IMR-90 (cell line): ENCODE measurements at regions not wholly inside any gene's neighbourhood (a gene's known extent, or its start where the extent isn't known, plus 50 kb on each side); places are given as distances from the start of the nearest gene placed in this dataset.

ENCODE experiments used
- ATAC-seq: fragments of 200-7000 bp; cut with Tn5 transposase; 2 replicates; pipeline ENCODE4 v1.9.1; 2020; ENCODE audit warnings: low read depth, mild to moderate bottlenecking, moderate library complexity
- BruUV-seq: library from RNA; stranded (reverse); fragments of 400-500 nt; replicated peaks from 2 replicates; lab custom pipeline; 2021; lab: Mats Ljungman, UMichigan
- CTCF ChIA-PET: fragments of 300-600 bp; formaldehyde crosslinking; extraction: SDS; loops from one replicate; lab custom pipeline; 2021; ENCODE audit warnings: antibody characterized with exemption; lab: Yijun Ruan, JAX
- POLR2A ChIA-PET: fragments of 300-600 bp; sonication (Branson Sonifier 250); formaldehyde crosslinking; loops from one replicate; lab custom pipeline; 2022; ENCODE audit warnings: antibody characterized with exemption; ENCODE audit not compliant: unreplicated experiment; lab: Charles Lee
- DNase-seq: peaks from one replicate; pipeline ENCODE4 v3.0.0; 2013
- H2AFZ ChIP-seq: replicated peaks from 2 replicates; pipeline ENCODE3; 2013; ENCODE audit warnings: low read length, mild to moderate bottlenecking; ENCODE audit not compliant: poor library complexity
- H2AK5ac ChIP-seq: 2 replicates; pipeline ENCODE4 v1.6.1; 2013; ENCODE audit warnings: low read depth, low read length, inconsistent platforms
- H2AK9ac ChIP-seq: replicated peaks from 2 replicates; pipeline ENCODE3; 2013; ENCODE audit warnings: mild to moderate bottlenecking, low read depth, low read length, moderate library complexity; ENCODE audit not compliant: poor library complexity
- H2BK120ac ChIP-seq: 2 replicates; pipeline ENCODE4 v1.6.1; 2013; ENCODE audit warnings: low read depth, low read length, inconsistent platforms
- H2BK15ac ChIP-seq: 3 replicates; pipeline ENCODE4 v1.6.1; 2013; ENCODE audit warnings: low read depth, low read length, inconsistent platforms
- H2BK20ac ChIP-seq: 2 replicates; pipeline ENCODE4 v1.6.1; 2013; ENCODE audit warnings: low read depth, mild to moderate bottlenecking, inconsistent platforms, low read length, moderate library complexity
- H2BK5ac ChIP-seq: 2 replicates; pipeline ENCODE4 v1.6.1; 2013; ENCODE audit warnings: mild to moderate bottlenecking, low read depth, low read length, inconsistent platforms; ENCODE audit not compliant: poor library complexity, severe bottlenecking
- H3K14ac ChIP-seq: replicated peaks from 2 replicates; pipeline ENCODE4 v1.6.1; 2013; ENCODE audit warnings: low read depth, low read length, inconsistent platforms
- H3K18ac ChIP-seq: 2 replicates; pipeline ENCODE4 v1.6.1; 2013; ENCODE audit warnings: low read depth, low read length, control low read depth
- H3K23ac ChIP-seq: 2 replicates; pipeline ENCODE4 v1.6.1; 2013; ENCODE audit warnings: low read depth, low read length, inconsistent platforms
- H3K27ac ChIP-seq: 2 replicates; pipeline ENCODE4 v1.5.1; 2013; ENCODE audit warnings: mild to moderate bottlenecking, control low read depth, low read length; ENCODE audit not compliant: insufficient read depth
- H3K27me3 ChIP-seq: 2 replicates; pipeline ENCODE4 v1.6.1; 2013; ENCODE audit warnings: low read length; ENCODE audit not compliant: control insufficient read depth, insufficient read depth
- H3K36me3 ChIP-seq: 2 replicates; pipeline ENCODE4 v1.6.1; 2013; ENCODE audit warnings: low read length, mixed read lengths; ENCODE audit not compliant: control insufficient read depth, insufficient read depth
- H3K4ac ChIP-seq: 2 replicates; pipeline ENCODE4 v1.6.1; 2013; ENCODE audit warnings: low read depth, low read length, inconsistent platforms
- H3K4me1 ChIP-seq: 2 replicates; pipeline ENCODE4 v1.6.1; 2013; ENCODE audit warnings: low read length, mixed read lengths; ENCODE audit not compliant: control insufficient read depth, insufficient read depth
- H3K4me2 ChIP-seq: 2 replicates; pipeline ENCODE4 v1.6.1; 2013; ENCODE audit warnings: low read depth, mild to moderate bottlenecking, control low read depth, low read length, moderate library complexity
- H3K4me3 ChIP-seq: 2 replicates; pipeline ENCODE4 v1.5.1; 2013; ENCODE audit warnings: low read depth, mild to moderate bottlenecking, control low read depth, low read length, moderate library complexity; ENCODE audit not compliant: insufficient read depth
- H3K56ac ChIP-seq: 2 replicates; pipeline ENCODE4 v1.6.1; 2013; ENCODE audit warnings: low read length, inconsistent platforms; ENCODE audit not compliant: insufficient read depth; ENCODE audit errors: extremely low read depth
- H3K79me1 ChIP-seq, 2 experiments: 2 replicates each; pipeline ENCODE4 v1.6.1; 2013; ENCODE audit warnings: low read length in 2 of 2, inconsistent platforms in 1 of 2, low read depth in 1 of 2
- H3K9ac ChIP-seq: 2 replicates; pipeline ENCODE4 v1.6.1; 2013; ENCODE audit warnings: low read depth, low read length, control low read depth
- H3K9me1 ChIP-seq: 2 replicates; pipeline ENCODE4 v1.6.1; 2013; ENCODE audit warnings: low read length, inconsistent platforms; ENCODE audit not compliant: insufficient read depth
- H3K9me3 ChIP-seq: 2 replicates; pipeline ENCODE4 v1.6.1; 2013; ENCODE audit warnings: low read length; ENCODE audit not compliant: control insufficient read depth, insufficient read depth
- H4K20me1 ChIP-seq: 2 replicates; pipeline ENCODE4 v1.6.1; 2013; ENCODE audit warnings: low read length, inconsistent platforms; ENCODE audit not compliant: insufficient read depth
- H4K5ac ChIP-seq: 2 replicates; pipeline ENCODE4 v1.6.1; 2013; ENCODE audit warnings: mild to moderate bottlenecking, low read depth, low read length, control low read depth
- H4K8ac ChIP-seq, 2 experiments: 2 replicates each; pipeline ENCODE4 v1.6.1; 2013; ENCODE audit warnings: low read depth in 2 of 2, low read length in 2 of 2, control low read depth in 1 of 2, inconsistent platforms in 1 of 2
- H4K91ac ChIP-seq: 2 replicates; pipeline ENCODE4 v1.6.1; 2013; ENCODE audit warnings: low read depth, low read length, inconsistent platforms; ENCODE audit not compliant: insufficient read depth
- BHLHE40 ChIP-seq: fragments of 150-350 bp; IDR thresholded peaks from 2 replicates; pipeline ENCODE4 v1.6.1; 2016; ENCODE audit warnings: mild to moderate bottlenecking, low read depth, low read length
- CEBPB ChIP-seq: IDR thresholded peaks from 2 replicates; pipeline ENCODE4 v1.6.1; 2012; ENCODE audit warnings: low read depth, low read length, improper control_type of control experiment
- CHD1 ChIP-seq: IDR thresholded peaks from 2 replicates; pipeline ENCODE4 v1.6.1; 2012; ENCODE audit warnings: low read depth, low read length, improper control_type of control experiment
- FOS ChIP-seq: fragments of 150-350 bp; IDR thresholded peaks from 2 replicates; pipeline ENCODE4 v1.6.1; 2016; ENCODE audit warnings: low read depth, low read length
- MAFK ChIP-seq: IDR thresholded peaks from 2 replicates; pipeline ENCODE4 v1.6.1; 2012; ENCODE audit warnings: low read depth, low read length, improper control_type of control experiment
- MAZ ChIP-seq: IDR thresholded peaks from 2 replicates; pipeline ENCODE4 v1.6.1; 2012; ENCODE audit warnings: low read depth, mild to moderate bottlenecking, low read length, improper control_type of control experiment, moderate library complexity, borderline replicate concordance
- MXI1 ChIP-seq: IDR thresholded peaks from 2 replicates; pipeline ENCODE4 v1.6.1; 2012; ENCODE audit warnings: low read depth, mild to moderate bottlenecking, low read length, moderate library complexity, borderline replicate concordance
- NFE2L2 ChIP-seq: fragments of 150-350 bp; IDR thresholded peaks from 2 replicates; pipeline ENCODE4 v1.6.1; 2016; ENCODE audit warnings: low read depth, mild to moderate bottlenecking, low read length
- POLR2A ChIP-seq: IDR thresholded peaks from 2 replicates; pipeline ENCODE4 v1.6.1; 2012; ENCODE audit warnings: mild to moderate bottlenecking, low read depth, low read length
- RAD21 ChIP-seq: IDR thresholded peaks from 2 replicates; pipeline ENCODE4 v1.6.1; 2012; ENCODE audit warnings: low read length, improper control_type of control experiment
- RCOR1 ChIP-seq: IDR thresholded peaks from 2 replicates; pipeline ENCODE4 v1.6.1; 2012; ENCODE audit warnings: mild to moderate bottlenecking, low read length, improper control_type of control experiment; ENCODE audit not compliant: insufficient replicate concordance
- RFX5 ChIP-seq: IDR thresholded peaks from 2 replicates; pipeline ENCODE4 v1.8.0; 2012; ENCODE audit warnings: low read depth, mild to moderate bottlenecking, low read length, moderate library complexity
- SMC3 ChIP-seq: fragments of 150-350 bp; IDR thresholded peaks from 2 replicates; pipeline ENCODE4 v1.6.1; 2016; ENCODE audit warnings: low read depth, mild to moderate bottlenecking, antibody characterized with exemption, low read length, moderate library complexity
- WGBS, 2 experiments: methylation state at CpG; one replicate each; pipeline versions ENCODE4 v1.1.5 to v1.1.7; 2013; ENCODE audit warnings: missing lambda C conversion rate in 2 of 2; ENCODE audit not compliant: insufficient read length in 1 of 2; ENCODE audit errors: extremely low coverage in 2 of 2; 5-methylcytosine and 5-hydroxymethylcytosine counted together
- dilution Hi-C: fragments of 300-500 bp; cut with HindIII; formaldehyde crosslinking; loops from one replicate; pipeline ENCODE4 v1.14.3; 2018; ENCODE audit warnings: low sequenced_read_pairs; ENCODE audit not compliant: unreplicated experiment
- in situ Hi-C: fragments of 300-500 bp; cut with MboI; formaldehyde crosslinking; loops from 3 replicates; pipeline ENCODE4 v1.14.3; 2019; ENCODE audit warnings: low sequenced_read_pairs, inconsistent platforms, mixed read lengths
- intact Hi-C: fragments of 100-400 bp; cut with micrococcal nuclease; formaldehyde crosslinking; loops from 2 replicates; pipeline ENCODE4 v1.10.0; 2022
- TF ChIP-seq, protein P1 (sequence below): fragments of 150-350 bp; IDR thresholded peaks from 2 replicates; pipeline ENCODE4 v1.6.1; 2017; ENCODE audit warnings: mild to moderate bottlenecking, antibody characterized with exemption, low read length, low read depth
- TF ChIP-seq, protein P2 (sequence below): conservative IDR thresholded peaks from 2 replicates; pipeline ENCODE4 v1.5.1; 2012; ENCODE audit warnings: mild to moderate bottlenecking, low read depth, low read length, improper control_type of control experiment
- TF ChIP-seq, protein P3 (sequence below): fragments of 150-350 bp; IDR thresholded peaks from 2 replicates; pipeline ENCODE4 v1.6.1; 2016; ENCODE audit warnings: low read depth, mild to moderate bottlenecking, low read length, moderate library complexity, borderline replicate concordance

DNA sequence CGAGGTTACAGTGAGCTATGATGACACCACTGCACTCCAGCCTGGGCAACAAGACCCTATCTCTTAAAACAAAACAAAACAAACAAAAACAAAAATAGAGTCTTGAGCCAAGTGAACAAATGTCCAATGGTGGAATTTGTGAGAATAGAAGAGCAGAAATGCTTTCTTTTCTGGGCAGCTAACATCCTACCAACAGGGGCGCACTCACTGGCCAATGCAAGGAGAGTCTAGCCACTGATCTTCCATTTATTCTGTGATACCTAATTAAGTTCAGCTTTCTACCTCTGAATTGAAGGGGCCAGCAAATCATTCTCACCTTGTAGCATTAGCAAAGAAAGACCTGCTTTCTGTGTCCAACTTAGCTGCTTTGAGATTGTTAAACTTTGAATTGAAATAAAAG lies 301.9 kb upstream of the NR2F2 start:
- H2BK15ac ChIP-seq = no peak overlapping the region
- no peaks in the 10 kb centered on the region for H3K79me1 ChIP-seq
- no peaks in the 10 kb centered on the region; the same call in 1 of the 2 replicates for H3K27me3 ChIP-seq
- no peak overlapping the region for H3K27ac ChIP-seq
- ATAC-seq = no peak
- intact Hi-C loops = no loop called here
- H4K20me1 ChIP-seq = no peaks in the 10 kb centered on the region
- in situ Hi-C loops = no loop called here
- H3K23ac ChIP-seq = no peak overlapping the region
- no peaks in the 10 kb centered on the region for H3K36me3 ChIP-seq
- no peak overlapping the region for H3K56ac ChIP-seq
- no peaks in the 10 kb centered on the region for H3K9me1 ChIP-seq
- no peak for DNase-seq
- TF ChIP-seq POLR2A = no peak
- no peak for TF ChIP-seq MAFK
- TF ChIP-seq NFE2L2 = no peak
- TF ChIP-seq, protein P1, sequence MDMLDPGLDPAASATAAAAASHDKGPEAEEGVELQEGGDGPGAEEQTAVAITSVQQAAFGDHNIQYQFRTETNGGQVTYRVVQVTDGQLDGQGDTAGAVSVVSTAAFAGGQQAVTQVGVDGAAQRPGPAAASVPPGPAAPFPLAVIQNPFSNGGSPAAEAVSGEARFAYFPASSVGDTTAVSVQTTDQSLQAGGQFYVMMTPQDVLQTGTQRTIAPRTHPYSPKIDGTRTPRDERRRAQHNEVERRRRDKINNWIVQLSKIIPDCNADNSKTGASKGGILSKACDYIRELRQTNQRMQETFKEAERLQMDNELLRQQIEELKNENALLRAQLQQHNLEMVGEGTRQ = no peak
- TF ChIP-seq SMC3 = no peak
- no peak for TF ChIP-seq CEBPB
- TF ChIP-seq CHD1 = no peak
- TF ChIP-seq, protein P2, sequence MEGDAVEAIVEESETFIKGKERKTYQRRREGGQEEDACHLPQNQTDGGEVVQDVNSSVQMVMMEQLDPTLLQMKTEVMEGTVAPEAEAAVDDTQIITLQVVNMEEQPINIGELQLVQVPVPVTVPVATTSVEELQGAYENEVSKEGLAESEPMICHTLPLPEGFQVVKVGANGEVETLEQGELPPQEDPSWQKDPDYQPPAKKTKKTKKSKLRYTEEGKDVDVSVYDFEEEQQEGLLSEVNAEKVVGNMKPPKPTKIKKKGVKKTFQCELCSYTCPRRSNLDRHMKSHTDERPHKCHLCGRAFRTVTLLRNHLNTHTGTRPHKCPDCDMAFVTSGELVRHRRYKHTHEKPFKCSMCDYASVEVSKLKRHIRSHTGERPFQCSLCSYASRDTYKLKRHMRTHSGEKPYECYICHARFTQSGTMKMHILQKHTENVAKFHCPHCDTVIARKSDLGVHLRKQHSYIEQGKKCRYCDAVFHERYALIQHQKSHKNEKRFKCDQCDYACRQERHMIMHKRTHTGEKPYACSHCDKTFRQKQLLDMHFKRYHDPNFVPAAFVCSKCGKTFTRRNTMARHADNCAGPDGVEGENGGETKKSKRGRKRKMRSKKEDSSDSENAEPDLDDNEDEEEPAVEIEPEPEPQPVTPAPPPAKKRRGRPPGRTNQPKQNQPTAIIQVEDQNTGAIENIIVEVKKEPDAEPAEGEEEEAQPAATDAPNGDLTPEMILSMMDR = no peak
- TF ChIP-seq MXI1 = no peak
- no peak for TF ChIP-seq MAZ
- TF ChIP-seq, protein P3, sequence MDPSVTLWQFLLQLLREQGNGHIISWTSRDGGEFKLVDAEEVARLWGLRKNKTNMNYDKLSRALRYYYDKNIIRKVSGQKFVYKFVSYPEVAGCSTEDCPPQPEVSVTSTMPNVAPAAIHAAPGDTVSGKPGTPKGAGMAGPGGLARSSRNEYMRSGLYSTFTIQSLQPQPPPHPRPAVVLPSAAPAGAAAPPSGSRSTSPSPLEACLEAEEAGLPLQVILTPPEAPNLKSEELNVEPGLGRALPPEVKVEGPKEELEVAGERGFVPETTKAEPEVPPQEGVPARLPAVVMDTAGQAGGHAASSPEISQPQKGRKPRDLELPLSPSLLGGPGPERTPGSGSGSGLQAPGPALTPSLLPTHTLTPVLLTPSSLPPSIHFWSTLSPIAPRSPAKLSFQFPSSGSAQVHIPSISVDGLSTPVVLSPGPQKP = no peak
- no peak for TF ChIP-seq RCOR1
- TF ChIP-seq BHLHE40 = no peak
- no peak for TF ChIP-seq RAD21
- no peak for TF ChIP-seq RFX5
- TF ChIP-seq FOS = no peak
- no TSS peak for BruUV-seq
- no peak overlapping the region for H4K5ac ChIP-seq
- dilution Hi-C loops = no loop called here
- H3K4me1 ChIP-seq = no peaks in the 10 kb centered on the region
- no peak overlapping the region for H2AFZ ChIP-seq
- H2BK120ac ChIP-seq = no peak overlapping the region
- no peak overlapping the region for H3K4me2 ChIP-seq
- no peak overlapping the region for H2BK20ac ChIP-seq
- H3K9ac ChIP-seq = no peak overlapping the region
- no peak overlapping the region for H4K91ac ChIP-seq
- H3K18ac ChIP-seq = no peak overlapping the region
- H3K4ac ChIP-seq = no peak overlapping the region
- H2BK5ac ChIP-seq = no peak overlapping the region
- no peak overlapping the region for H3K4me3 ChIP-seq
- no peak overlapping the region for H2AK9ac ChIP-seq
- no peak overlapping the region for H4K8ac ChIP-seq
- POLR2A ChIA-PET = no interaction called here
- WGBS, 2 experiments = no CpG with 5 or more reads among the region's 2 CpGs
- H3K14ac ChIP-seq = no peak overlapping the region
- no peaks in the 10 kb centered on the region for H3K9me3 ChIP-seq
- CTCF ChIA-PET = interaction anchor here (0.7 kb wide), 1 partner anchor 754 kb away, joined by 4 read pairs; no protein-coding TSS in a partner anchor
- no peak overlapping the region for H2AK5ac ChIP-seq
